GM12878 (cell line): ENCODE measurements at regions not wholly inside any gene's neighbourhood (a gene's known extent, or its start where the extent isn't known, plus 50 kb on each side); places are given as distances from the start of the nearest gene placed in this dataset.

ENCODE experiments used
- ATF3 ChIP-seq: IDR thresholded peaks from 2 replicates; pipeline ENCODE4 v1.6.1; 2011; ENCODE audit warnings: low read depth, mild to moderate bottlenecking, low read length, moderate library complexity, borderline replicate concordance; ENCODE audit errors: extremely low read depth
- HDGF ChIP-seq: fragments of 450-650 bp; IDR thresholded peaks from 2 replicates; pipeline ENCODE4 v1.6.1; 2016; ENCODE audit warnings: antibody characterized with exemption
- RAD21 ChIP-seq: IDR thresholded peaks from 2 replicates; pipeline ENCODE4 v1.6.1; 2011; ENCODE audit warnings: mild to moderate bottlenecking, low read depth, low read length, moderate library complexity; ENCODE audit not compliant: insufficient read depth
- ZNF217 ChIP-seq: fragments of 450-650 bp; IDR thresholded peaks from 2 replicates; pipeline ENCODE4 v1.6.1; 2017; ENCODE audit warnings: antibody characterized with exemption, mild to moderate bottlenecking
- TF ChIP-seq, protein P1 (sequence below), 3 experiments: IDR thresholded peaks in 2 of 3; conservative IDR thresholded peaks in 1 of 3; 2 replicates each; pipeline ENCODE4 v1.5.1; 2011; ENCODE audit warnings: low read depth in 3 of 3, low read length in 3 of 3, mild to moderate bottlenecking in 3 of 3, control low read depth in 2 of 3, moderate library complexity in 2 of 3, inconsistent platforms in 1 of 3, mixed read lengths in 1 of 3; ENCODE audit not compliant: control insufficient read depth in 2 of 3, insufficient read depth in 1 of 3; ENCODE audit errors: extremely low read depth in 1 of 3

- TF ChIP-seq, protein P1, sequence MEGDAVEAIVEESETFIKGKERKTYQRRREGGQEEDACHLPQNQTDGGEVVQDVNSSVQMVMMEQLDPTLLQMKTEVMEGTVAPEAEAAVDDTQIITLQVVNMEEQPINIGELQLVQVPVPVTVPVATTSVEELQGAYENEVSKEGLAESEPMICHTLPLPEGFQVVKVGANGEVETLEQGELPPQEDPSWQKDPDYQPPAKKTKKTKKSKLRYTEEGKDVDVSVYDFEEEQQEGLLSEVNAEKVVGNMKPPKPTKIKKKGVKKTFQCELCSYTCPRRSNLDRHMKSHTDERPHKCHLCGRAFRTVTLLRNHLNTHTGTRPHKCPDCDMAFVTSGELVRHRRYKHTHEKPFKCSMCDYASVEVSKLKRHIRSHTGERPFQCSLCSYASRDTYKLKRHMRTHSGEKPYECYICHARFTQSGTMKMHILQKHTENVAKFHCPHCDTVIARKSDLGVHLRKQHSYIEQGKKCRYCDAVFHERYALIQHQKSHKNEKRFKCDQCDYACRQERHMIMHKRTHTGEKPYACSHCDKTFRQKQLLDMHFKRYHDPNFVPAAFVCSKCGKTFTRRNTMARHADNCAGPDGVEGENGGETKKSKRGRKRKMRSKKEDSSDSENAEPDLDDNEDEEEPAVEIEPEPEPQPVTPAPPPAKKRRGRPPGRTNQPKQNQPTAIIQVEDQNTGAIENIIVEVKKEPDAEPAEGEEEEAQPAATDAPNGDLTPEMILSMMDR (IDR thresholded peaks at IDR 0.05 in 2 of 3, conservative IDR thresholded peaks at IDR 0.05 in 1 of 3; ENCODE audit: control insufficient read depth in 2 of 3, extremely low read depth in 1 of 3, insufficient read depth in 1 of 3, low read depth in 3 of 3, low read length in 3 of 3), result no peak
- TF ChIP-seq ATF3 (no peak), HDGF (no peak), RAD21 (no peak), ZNF217 (no peak)
Measured at GRCh38 chr9:11192993-11193392, 580.2 kb upstream of the PTPRD start.
